Right lobe of liver (tissue), 4 donors: ENCODE measurements at regions not wholly inside any gene's neighbourhood (a gene's known extent, or its start where the extent isn't known, plus 50 kb on each side); places are given as distances from the start of the nearest gene placed in this dataset.

ENCODE experiments used
- POLR2A ChIP-seq: fragments of 450-650 bp; IDR thresholded peaks from one replicate; pipeline ENCODE4 v1.6.1; 2017; ENCODE audit warnings: antibody characterized with exemption, mild to moderate bottlenecking
- TF ChIP-seq, protein P1 (sequence below), 4 donors: fragments of 200-600 bp in 3 of 4; fragments of 450-650 bp in 1 of 4; IDR thresholded peaks; one replicate each; pipeline versions ENCODE4 v1.5.1 to v1.8.0; 2016 to 2022; ENCODE audit warnings: antibody characterized with exemption in 4 of 4, mild to moderate bottlenecking in 2 of 4
- donor health status: DM: no; HTN: no; CAD: no.
- donor health status: DM: no; HTN: no; CAD: no.
- donor health status: DM: no; HTN: yes; CAD: no.

DNA sequence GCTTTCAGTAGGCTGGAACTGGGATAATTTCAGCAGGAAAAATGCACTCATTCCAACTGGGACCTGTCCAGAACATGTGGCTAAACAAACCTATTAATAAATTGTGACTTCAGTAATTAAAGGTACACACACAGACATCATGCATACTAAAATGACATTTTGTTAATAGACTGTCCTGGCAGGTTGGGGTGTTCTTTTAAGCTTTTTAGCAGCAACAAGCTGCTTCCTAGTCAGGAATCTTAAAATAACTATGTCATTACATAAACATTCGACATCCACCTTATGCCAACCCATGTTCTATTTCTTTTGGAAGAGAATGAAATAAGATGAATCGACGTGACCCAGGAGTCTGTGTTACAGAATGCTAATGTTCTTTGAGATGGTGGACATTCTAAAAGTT lies 435.7 kb downstream of the TXNL1 start:
- TF ChIP-seq, protein P1, sequence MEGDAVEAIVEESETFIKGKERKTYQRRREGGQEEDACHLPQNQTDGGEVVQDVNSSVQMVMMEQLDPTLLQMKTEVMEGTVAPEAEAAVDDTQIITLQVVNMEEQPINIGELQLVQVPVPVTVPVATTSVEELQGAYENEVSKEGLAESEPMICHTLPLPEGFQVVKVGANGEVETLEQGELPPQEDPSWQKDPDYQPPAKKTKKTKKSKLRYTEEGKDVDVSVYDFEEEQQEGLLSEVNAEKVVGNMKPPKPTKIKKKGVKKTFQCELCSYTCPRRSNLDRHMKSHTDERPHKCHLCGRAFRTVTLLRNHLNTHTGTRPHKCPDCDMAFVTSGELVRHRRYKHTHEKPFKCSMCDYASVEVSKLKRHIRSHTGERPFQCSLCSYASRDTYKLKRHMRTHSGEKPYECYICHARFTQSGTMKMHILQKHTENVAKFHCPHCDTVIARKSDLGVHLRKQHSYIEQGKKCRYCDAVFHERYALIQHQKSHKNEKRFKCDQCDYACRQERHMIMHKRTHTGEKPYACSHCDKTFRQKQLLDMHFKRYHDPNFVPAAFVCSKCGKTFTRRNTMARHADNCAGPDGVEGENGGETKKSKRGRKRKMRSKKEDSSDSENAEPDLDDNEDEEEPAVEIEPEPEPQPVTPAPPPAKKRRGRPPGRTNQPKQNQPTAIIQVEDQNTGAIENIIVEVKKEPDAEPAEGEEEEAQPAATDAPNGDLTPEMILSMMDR (IDR thresholded peaks at IDR 0.05), result no peak
- no peak for TF ChIP-seq POLR2A
